ENCODE measurements at regions not wholly inside any gene's neighbourhood (a gene's known extent, or its start where the extent isn't known, plus 50 kb on each side); places are given as distances from the start of the nearest gene placed in this dataset. TPM values are rescaled to one million over a fixed set of nuclear protein-coding genes. Genes with fewer than 3 reads are reported as not detected.
"Not testable (repeated sequence)": the region's sequence is repeated elsewhere in the genome, so short reads cannot be mapped to it uniquely, and the experiment has no call there.

DNA sequence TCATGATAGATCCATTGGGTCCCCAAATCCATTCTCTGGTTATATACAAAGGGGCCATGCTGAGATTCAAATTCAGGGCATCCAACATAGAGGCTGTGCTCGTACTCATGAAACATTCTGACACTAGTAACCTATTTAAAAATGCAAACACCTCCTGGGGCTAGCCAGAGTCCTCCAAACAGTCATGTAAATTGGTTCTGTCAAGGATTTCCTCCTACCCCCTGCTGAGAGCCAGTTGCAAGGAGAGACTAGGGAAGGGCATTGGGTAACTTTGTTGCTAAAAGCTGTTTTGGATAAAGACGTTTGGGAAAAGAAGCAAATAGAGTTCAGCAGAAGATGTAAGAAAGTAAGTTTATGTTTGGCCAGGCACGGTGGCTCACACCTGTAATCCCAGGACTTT is 81.6 kb upstream of the FRG2C start:
- H3K36me3 Mint-ChIP-seq, ATAC-seq, H3K9me3 Mint-ChIP-seq, DNase-seq, POLR2A ChIA-PET, H3K27ac Mint-ChIP-seq, H3K4me3 Mint-ChIP-seq: not testable (repeated sequence)
- peaks cover 0 to 15% (median 5%) of the 10 kb centered on the region in 4 donors for H3K4me1 Mint-ChIP-seq
- H3K27me3 Mint-ChIP-seq, result peaks cover 22 to 58% (median 39%) of the 10 kb centered on the region in 5 donors

DNA sequence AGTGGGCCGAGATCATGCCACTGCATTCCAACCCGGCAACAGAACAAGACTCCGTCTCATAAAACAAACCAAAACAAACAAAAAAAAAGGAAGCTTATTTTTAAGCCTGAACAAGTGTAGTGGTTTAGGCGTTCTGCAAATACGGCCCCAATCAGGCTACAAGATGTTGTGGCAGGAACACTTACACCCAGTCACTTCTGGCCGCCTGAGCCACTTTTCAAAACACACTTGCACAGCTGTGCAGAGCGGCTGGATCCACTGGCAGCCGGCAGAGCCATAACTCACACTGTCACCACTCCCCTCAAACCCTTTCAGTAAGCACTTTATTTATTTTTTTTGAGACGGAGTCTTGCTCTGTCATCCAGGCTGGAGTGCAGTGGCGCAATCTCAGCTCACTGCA is 81.0 kb upstream of the FRG2C start:
- Mint-ChIP-seq H3K27me3 (peaks cover 21 to 52% (median 38%) of the 10 kb centered on the region in 5 donors), H3K4me1 (peaks cover 0 to 14% (median 5%) of the 10 kb centered on the region in 4 donors)
- POLR2A ChIA-PET, ATAC-seq, H3K9me3 Mint-ChIP-seq, H3K36me3 Mint-ChIP-seq, H3K4me3 Mint-ChIP-seq, H3K27ac Mint-ChIP-seq, DNase-seq: not testable (repeated sequence)

DNA sequence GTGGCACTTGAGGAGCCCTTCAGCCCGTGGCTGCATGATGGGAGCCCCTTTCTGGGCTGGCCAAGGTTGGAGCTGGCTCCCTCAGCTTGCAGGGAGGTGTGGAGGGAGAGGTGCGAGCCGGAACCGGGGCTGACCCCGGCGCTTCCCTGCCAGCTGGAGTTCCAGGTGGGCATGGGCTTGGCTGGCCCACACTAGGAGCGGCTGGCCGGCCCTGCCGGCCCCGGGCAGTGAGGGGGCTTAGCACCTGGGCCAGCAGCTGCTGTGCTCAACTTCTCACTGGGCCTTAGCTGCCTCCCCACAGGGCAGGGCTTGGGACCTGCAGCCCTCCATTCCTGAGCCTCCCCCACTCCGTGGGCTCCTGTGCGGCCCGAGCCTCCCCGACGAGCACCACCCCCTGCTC is 76.4 kb upstream of the FRG2C start:
- POLR2A ChIA-PET, ATAC-seq, H3K4me1 Mint-ChIP-seq, H3K4me3 Mint-ChIP-seq, H3K36me3 Mint-ChIP-seq, DNase-seq, H3K27ac Mint-ChIP-seq: not testable (repeated sequence)
- peaks cover 0 to 13% (median 2%) of the 10 kb centered on the region in 9 donors for H3K9me3 Mint-ChIP-seq
- peaks cover 6 to 17% (median 8%) of the 10 kb centered on the region in 5 donors for H3K27me3 Mint-ChIP-seq

- ATAC-seq, H3K27me3 Mint-ChIP-seq, H3K4me3 Mint-ChIP-seq, H3K27ac Mint-ChIP-seq, H3K4me1 Mint-ChIP-seq, POLR2A ChIA-PET, H3K36me3 Mint-ChIP-seq, DNase-seq: not testable (repeated sequence)
- H3K9me3 Mint-ChIP-seq, result peaks cover 0 to 17% (median 5%) of the 10 kb centered on the region in 9 donors
Measured at GRCh38 chr3:75590382-75590781, 73.7 kb upstream of the FRG2C start.

GRCh38 chr3:75604286-75604934 is 59.7 kb upstream of the FRG2C start:
- H3K9me3 Mint-ChIP-seq, ATAC-seq, H3K36me3 Mint-ChIP-seq, DNase-seq, H3K27ac Mint-ChIP-seq, H3K4me1 Mint-ChIP-seq, POLR2A ChIA-PET, H3K4me3 Mint-ChIP-seq: not testable (repeated sequence)
- H3K27me3 Mint-ChIP-seq, result peaks cover 1 to 20% (median 7%) of the 10 kb centered on the region in 5 donors

- POLR2A ChIA-PET, H3K4me3 Mint-ChIP-seq, DNase-seq, ATAC-seq, H3K36me3 Mint-ChIP-seq, H3K27ac Mint-ChIP-seq, H3K4me1 Mint-ChIP-seq: not testable (repeated sequence)
- Mint-ChIP-seq H3K9me3 (peaks cover 0 to 22% (median 0%) of the 10 kb centered on the region in 9 donors), H3K27me3 (peaks cover 10 to 35% (median 20%) of the 10 kb centered on the region in 5 donors)
Measured at GRCh38 chr3:75607996-75608395, 56.1 kb upstream of the FRG2C start.

DNA sequence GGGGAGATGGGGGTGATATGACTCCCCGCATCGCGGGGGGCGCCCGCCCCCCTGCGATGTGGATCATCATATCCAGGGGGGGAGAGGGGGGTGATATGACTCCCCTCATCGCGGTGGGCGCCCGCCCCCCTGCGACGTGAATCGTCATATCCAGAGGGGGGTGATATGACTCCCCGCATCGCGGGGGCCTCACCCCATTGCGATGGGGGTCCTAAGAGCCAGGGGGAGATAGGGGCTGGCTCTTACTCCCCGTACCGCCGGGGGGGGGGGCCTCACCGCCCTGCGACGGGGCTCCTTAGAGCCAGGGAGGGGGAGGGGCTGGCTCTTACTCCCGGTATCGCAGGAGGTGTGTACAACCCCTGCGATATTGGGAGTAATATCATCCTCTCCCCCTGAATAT is 54.5 kb upstream of the FRG2C start:
- H3K4me3 Mint-ChIP-seq, H3K4me1 Mint-ChIP-seq, ATAC-seq, POLR2A ChIA-PET, H3K36me3 Mint-ChIP-seq, H3K27ac Mint-ChIP-seq: not testable (repeated sequence)
- DNase-seq, result peak in 2 of 10 donors; percentile 16 to 31
- H3K27me3 Mint-ChIP-seq, result peaks cover 10 to 33% (median 20%) of the 10 kb centered on the region in 5 donors
- peaks cover 0 to 22% (median 0%) of the 10 kb centered on the region in 9 donors for H3K9me3 Mint-ChIP-seq

GRCh38 chr3:75610773-75611172 is 53.4 kb upstream of the FRG2C start:
- H3K4me3 Mint-ChIP-seq, result no peak overlapping the region
- peaks cover 0 to 22% (median 0%) of the 10 kb centered on the region in 9 donors for H3K9me3 Mint-ChIP-seq
- no peak overlapping the region for H3K27ac Mint-ChIP-seq
- no peak for ATAC-seq
- peaks cover 10 to 33% (median 20%) of the 10 kb centered on the region in 5 donors for H3K27me3 Mint-ChIP-seq
- H3K36me3 Mint-ChIP-seq, result no peaks in the 10 kb centered on the region
- POLR2A ChIA-PET, result no interaction called here
- no peak for DNase-seq
- peaks cover 0 to 4% (median 1%) of the 10 kb centered on the region in 4 donors for H3K4me1 Mint-ChIP-seq

DNA sequence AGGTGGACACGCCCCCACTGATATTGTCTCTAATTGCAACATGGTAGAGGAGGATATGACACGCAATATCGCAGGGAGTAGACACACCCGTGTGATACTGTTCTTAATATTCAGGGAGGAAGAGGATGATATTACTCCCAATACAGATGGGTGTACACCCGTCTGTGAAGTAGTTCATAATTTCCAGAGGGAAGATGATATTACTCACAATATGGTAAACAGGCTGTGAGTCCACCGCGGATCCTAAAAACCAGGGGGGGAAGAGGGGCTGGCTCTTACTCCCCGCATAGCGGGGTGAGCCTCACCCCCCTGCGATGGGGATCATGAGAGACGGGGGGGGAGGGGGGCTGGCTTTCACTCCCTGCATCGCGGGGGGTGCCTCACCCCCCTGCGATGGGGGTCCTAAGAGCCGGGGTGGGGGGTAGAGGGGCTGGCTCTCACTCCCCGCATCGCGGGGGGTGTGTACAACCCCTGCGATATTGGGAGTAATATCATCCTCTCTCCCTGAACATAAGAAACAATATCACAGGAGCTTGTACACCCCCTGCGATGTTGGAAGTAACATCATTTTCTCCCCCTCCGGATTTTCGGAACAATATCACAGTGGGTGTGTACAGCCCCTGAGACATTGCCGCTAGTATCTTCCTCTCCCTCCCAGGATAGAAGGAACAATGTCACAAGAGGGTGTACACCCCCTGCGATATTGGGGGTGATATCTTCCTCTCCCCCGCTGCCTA is 52.2 kb upstream of the FRG2C start:
- H3K36me3 Mint-ChIP-seq, H3K4me1 Mint-ChIP-seq, H3K4me3 Mint-ChIP-seq, ATAC-seq, POLR2A ChIA-PET, H3K27ac Mint-ChIP-seq: not testable (repeated sequence)
- peaks cover 10 to 33% (median 21%) of the 10 kb centered on the region in 5 donors for H3K27me3 Mint-ChIP-seq
- peaks cover 0 to 22% (median 0%) of the 10 kb centered on the region in 9 donors for H3K9me3 Mint-ChIP-seq
- DNase-seq, result peak in 1 of 10 donors; percentile 11

Small RNA genes in the stretch of these regions (microRNA-seq; reads per million reads assigned to microRNA genes)
- not detected for gene MIR4444-2 (ENCODE audit: borderline microRNAs expressed)
